ENCODE measurements at regions not wholly inside any gene's neighbourhood (a gene's known extent, or its start where the extent isn't known, plus 50 kb on each side); places are given as distances from the start of the nearest gene placed in this dataset.
A peak's percentile ranks its signal among the peaks of the same experiment; 100 is the strongest.

GRCh38 chr15:36483409-36483808, 96.0 kb upstream of the CDIN1 start:
- no peak overlapping the region for H3K27ac ChIP-seq (ENCODE audit: low read depth in 1 of 2, low read length in 1 of 2)
- 96% methylated on average over 1 of the region's 1 CpG for WGBS

GRCh38 chr15:36484038-36484778, 95.2 kb upstream of the CDIN1 start:
- 46% methylated on average over 2 of the region's 2 CpGs for WGBS
- H3K27me3 ChIP-seq (ENCODE audit: control insufficient read depth in 2 of 2, insufficient read depth in 1 of 2, low read length in 1 of 2) = no peaks in the 10 kb centered on the region
- H3K4me3 ChIP-seq (ENCODE audit: low read length in 2 of 2) = no peak overlapping the region
- no peaks in the 10 kb centered on the region for H3K9me3 ChIP-seq (ENCODE audit: control insufficient read depth in 2 of 2, insufficient read depth in 1 of 2, low read length in 1 of 2)
- H3K4me1 ChIP-seq (ENCODE audit: control insufficient read depth in 2 of 2, insufficient read depth in 2 of 2, low read length in 2 of 2) = no peaks in the 10 kb centered on the region
- H3K36me3 ChIP-seq (ENCODE audit: control insufficient read depth in 2 of 2, insufficient read depth in 2 of 2, low read length in 1 of 2) = no peaks in the 10 kb centered on the region
- no peak overlapping the region for H3K27ac ChIP-seq (ENCODE audit: low read depth in 1 of 2, low read length in 1 of 2)
- no peak for DNase-seq (ENCODE audit: low read depth in 6 of 9, low spot score in 9 of 9)

More at GRCh38 chr15:36483409-36483808, 96.0 kb upstream of the CDIN1 start:
- H3K36me3 ChIP-seq (ENCODE audit: control insufficient read depth in 2 of 2, insufficient read depth in 2 of 2, low read length in 1 of 2) = no peaks in the 10 kb centered on the region
- no peaks in the 10 kb centered on the region for H3K27me3 ChIP-seq (ENCODE audit: control insufficient read depth in 2 of 2, insufficient read depth in 1 of 2, low read length in 1 of 2)
- no peak overlapping the region for H3K4me3 ChIP-seq (ENCODE audit: low read length in 2 of 2)
- no peaks in the 10 kb centered on the region for H3K4me1 ChIP-seq (ENCODE audit: control insufficient read depth in 2 of 2, insufficient read depth in 2 of 2, low read length in 2 of 2)
- no peak for DNase-seq (ENCODE audit: low read depth in 6 of 9, low spot score in 9 of 9)
- no peaks in the 10 kb centered on the region for H3K9me3 ChIP-seq (ENCODE audit: control insufficient read depth in 2 of 2, insufficient read depth in 1 of 2, low read length in 1 of 2)

GRCh38 chr15:36491912-36492311, 87.5 kb upstream of the CDIN1 start:
- Histone ChIP-seq H3K9me3 (ENCODE audit: control insufficient read depth in 2 of 2, insufficient read depth in 1 of 2, low read length in 1 of 2) (no peaks in the 10 kb centered on the region), H3K27me3 (ENCODE audit: control insufficient read depth in 2 of 2, insufficient read depth in 1 of 2, low read length in 1 of 2) (no peaks in the 10 kb centered on the region), H3K27ac (ENCODE audit: low read depth in 1 of 2, low read length in 1 of 2) (no peak overlapping the region), H3K4me1 (ENCODE audit: control insufficient read depth in 2 of 2, insufficient read depth in 2 of 2, low read length in 2 of 2) (no peaks in the 10 kb centered on the region), H3K4me3 (ENCODE audit: low read length in 2 of 2) (no peak overlapping the region), H3K36me3 (ENCODE audit: control insufficient read depth in 2 of 2, insufficient read depth in 2 of 2, low read length in 1 of 2) (no peaks in the 10 kb centered on the region)
- peak in 1 of 9 donors; percentile 11 for DNase-seq (ENCODE audit: low read depth in 6 of 9, low spot score in 9 of 9)
- WGBS = 92% methylated on average over 4 of the region's 4 CpGs

GRCh38 chr15:36495456-36495991, 83.9 kb upstream of the CDIN1 start:
- WGBS = 79% methylated on average over 9 of the region's 9 CpGs
- DNase-seq (ENCODE audit: low read depth in 6 of 9, low spot score in 9 of 9) = no peak
- Histone ChIP-seq H3K9me3 (ENCODE audit: control insufficient read depth in 2 of 2, insufficient read depth in 1 of 2, low read length in 1 of 2) (no peaks in the 10 kb centered on the region), H3K27me3 (ENCODE audit: control insufficient read depth in 2 of 2, insufficient read depth in 1 of 2, low read length in 1 of 2) (no peaks in the 10 kb centered on the region), H3K4me1 (ENCODE audit: control insufficient read depth in 2 of 2, insufficient read depth in 2 of 2, low read length in 2 of 2) (no peaks in the 10 kb centered on the region), H3K27ac (ENCODE audit: low read depth in 1 of 2, low read length in 1 of 2) (no peak overlapping the region), H3K4me3 (ENCODE audit: low read length in 2 of 2) (no peak overlapping the region), H3K36me3 (ENCODE audit: control insufficient read depth in 2 of 2, insufficient read depth in 2 of 2, low read length in 1 of 2) (no peaks in the 10 kb centered on the region)

- Histone ChIP-seq H3K36me3 (ENCODE audit: control insufficient read depth in 2 of 2, insufficient read depth in 2 of 2, low read length in 1 of 2) (no peaks in the 10 kb centered on the region), H3K27ac (ENCODE audit: low read depth in 1 of 2, low read length in 1 of 2) (peak overlapping the region in 1 of 2 donors; percentile 10), H3K4me3 (ENCODE audit: low read length in 2 of 2) (no peak overlapping the region), H3K9me3 (ENCODE audit: control insufficient read depth in 2 of 2, insufficient read depth in 1 of 2, low read length in 1 of 2) (no peaks in the 10 kb centered on the region), H3K27me3 (ENCODE audit: control insufficient read depth in 2 of 2, insufficient read depth in 1 of 2, low read length in 1 of 2) (no peaks in the 10 kb centered on the region), H3K4me1 (ENCODE audit: control insufficient read depth in 2 of 2, insufficient read depth in 2 of 2, low read length in 2 of 2) (no peaks in the 10 kb centered on the region)
- DNase-seq (ENCODE audit: low read depth in 6 of 9, low spot score in 9 of 9) = no peak
- 42% methylated on average over 4 of the region's 4 CpGs for WGBS
Observed at GRCh38 chr15:36497901-36498300, 81.5 kb upstream of the CDIN1 start.

GRCh38 chr15:36498401-36498800, 81.0 kb upstream of the CDIN1 start:
- Histone ChIP-seq H3K4me1 (ENCODE audit: control insufficient read depth in 2 of 2, insufficient read depth in 2 of 2, low read length in 2 of 2) (no peaks in the 10 kb centered on the region), H3K36me3 (ENCODE audit: control insufficient read depth in 2 of 2, insufficient read depth in 2 of 2, low read length in 1 of 2) (no peaks in the 10 kb centered on the region), H3K27ac (ENCODE audit: low read depth in 1 of 2, low read length in 1 of 2) (peak overlapping the region in 1 of 2 donors; percentile 48), H3K9me3 (ENCODE audit: control insufficient read depth in 2 of 2, insufficient read depth in 1 of 2, low read length in 1 of 2) (no peaks in the 10 kb centered on the region), H3K27me3 (ENCODE audit: control insufficient read depth in 2 of 2, insufficient read depth in 1 of 2, low read length in 1 of 2) (no peaks in the 10 kb centered on the region), H3K4me3 (ENCODE audit: low read length in 2 of 2) (no peak overlapping the region)
- DNase-seq (ENCODE audit: low read depth in 6 of 9, low spot score in 9 of 9) = no peak
- 80% methylated on average over 4 of the region's 4 CpGs for WGBS

GRCh38 chr15:36498916-36499315, 80.5 kb upstream of the CDIN1 start:
- no peaks in the 10 kb centered on the region for H3K36me3 ChIP-seq (ENCODE audit: control insufficient read depth in 2 of 2, insufficient read depth in 2 of 2, low read length in 1 of 2)
- H3K9me3 ChIP-seq (ENCODE audit: control insufficient read depth in 2 of 2, insufficient read depth in 1 of 2, low read length in 1 of 2) = no peaks in the 10 kb centered on the region
- no peaks in the 10 kb centered on the region for H3K27me3 ChIP-seq (ENCODE audit: control insufficient read depth in 2 of 2, insufficient read depth in 1 of 2, low read length in 1 of 2)
- DNase-seq (ENCODE audit: low read depth in 6 of 9, low spot score in 9 of 9) = no peak
- peak overlapping the region in 1 of 2 donors; percentile 48 for H3K27ac ChIP-seq (ENCODE audit: low read depth in 1 of 2, low read length in 1 of 2)
- H3K4me3 ChIP-seq (ENCODE audit: low read length in 2 of 2) = no peak overlapping the region
- H3K4me1 ChIP-seq (ENCODE audit: control insufficient read depth in 2 of 2, insufficient read depth in 2 of 2, low read length in 2 of 2) = no peaks in the 10 kb centered on the region
- WGBS = 82% methylated on average over 2 of the region's 2 CpGs

GRCh38 chr15:36499412-36500389, 79.7 kb upstream of the CDIN1 start:
- Histone ChIP-seq H3K36me3 (ENCODE audit: control insufficient read depth in 2 of 2, insufficient read depth in 2 of 2, low read length in 1 of 2) (no peaks in the 10 kb centered on the region), H3K4me1 (ENCODE audit: control insufficient read depth in 2 of 2, insufficient read depth in 2 of 2, low read length in 2 of 2) (no peaks in the 10 kb centered on the region), H3K27me3 (ENCODE audit: control insufficient read depth in 2 of 2, insufficient read depth in 1 of 2, low read length in 1 of 2) (no peaks in the 10 kb centered on the region), H3K27ac (ENCODE audit: low read depth in 1 of 2, low read length in 1 of 2) (peak overlapping the region in 1 of 2 donors; percentile 2), H3K4me3 (ENCODE audit: low read length in 2 of 2) (no peak overlapping the region), H3K9me3 (ENCODE audit: control insufficient read depth in 2 of 2, insufficient read depth in 1 of 2, low read length in 1 of 2) (no peaks in the 10 kb centered on the region)
- WGBS = 80% methylated on average over 6 of the region's 6 CpGs
- DNase-seq (ENCODE audit: low read depth in 6 of 9, low spot score in 9 of 9) = no peak
